ENCODE measurements at regions not wholly inside any gene's neighbourhood (a gene's known extent, or its start where the extent isn't known, plus 50 kb on each side); places are given as distances from the start of the nearest gene placed in this dataset.

DNA sequence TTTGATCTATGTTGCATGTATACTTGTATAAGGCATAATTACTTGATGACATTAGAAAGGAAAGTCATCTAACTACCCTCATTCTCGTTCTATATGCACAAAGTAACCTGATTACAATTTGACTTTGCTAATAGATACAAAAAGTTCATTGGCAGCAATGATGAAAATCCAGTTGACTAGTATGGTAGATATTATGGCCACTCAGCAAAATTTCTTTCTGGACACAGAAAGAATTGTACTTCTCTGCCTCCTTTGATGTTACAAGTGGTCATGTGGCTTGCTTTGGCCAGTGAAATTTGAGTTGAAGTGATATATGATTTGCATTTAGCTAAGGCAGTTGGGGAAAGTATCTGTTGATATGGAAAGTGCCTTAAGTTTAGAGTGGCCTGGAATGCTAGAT lies 723.7 kb upstream of the ARRDC3 start:
- TF ChIP-seq, protein P1, sequence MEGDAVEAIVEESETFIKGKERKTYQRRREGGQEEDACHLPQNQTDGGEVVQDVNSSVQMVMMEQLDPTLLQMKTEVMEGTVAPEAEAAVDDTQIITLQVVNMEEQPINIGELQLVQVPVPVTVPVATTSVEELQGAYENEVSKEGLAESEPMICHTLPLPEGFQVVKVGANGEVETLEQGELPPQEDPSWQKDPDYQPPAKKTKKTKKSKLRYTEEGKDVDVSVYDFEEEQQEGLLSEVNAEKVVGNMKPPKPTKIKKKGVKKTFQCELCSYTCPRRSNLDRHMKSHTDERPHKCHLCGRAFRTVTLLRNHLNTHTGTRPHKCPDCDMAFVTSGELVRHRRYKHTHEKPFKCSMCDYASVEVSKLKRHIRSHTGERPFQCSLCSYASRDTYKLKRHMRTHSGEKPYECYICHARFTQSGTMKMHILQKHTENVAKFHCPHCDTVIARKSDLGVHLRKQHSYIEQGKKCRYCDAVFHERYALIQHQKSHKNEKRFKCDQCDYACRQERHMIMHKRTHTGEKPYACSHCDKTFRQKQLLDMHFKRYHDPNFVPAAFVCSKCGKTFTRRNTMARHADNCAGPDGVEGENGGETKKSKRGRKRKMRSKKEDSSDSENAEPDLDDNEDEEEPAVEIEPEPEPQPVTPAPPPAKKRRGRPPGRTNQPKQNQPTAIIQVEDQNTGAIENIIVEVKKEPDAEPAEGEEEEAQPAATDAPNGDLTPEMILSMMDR (IDR thresholded peaks at IDR 0.05), result no peak
- TF ChIP-seq, protein P2, sequence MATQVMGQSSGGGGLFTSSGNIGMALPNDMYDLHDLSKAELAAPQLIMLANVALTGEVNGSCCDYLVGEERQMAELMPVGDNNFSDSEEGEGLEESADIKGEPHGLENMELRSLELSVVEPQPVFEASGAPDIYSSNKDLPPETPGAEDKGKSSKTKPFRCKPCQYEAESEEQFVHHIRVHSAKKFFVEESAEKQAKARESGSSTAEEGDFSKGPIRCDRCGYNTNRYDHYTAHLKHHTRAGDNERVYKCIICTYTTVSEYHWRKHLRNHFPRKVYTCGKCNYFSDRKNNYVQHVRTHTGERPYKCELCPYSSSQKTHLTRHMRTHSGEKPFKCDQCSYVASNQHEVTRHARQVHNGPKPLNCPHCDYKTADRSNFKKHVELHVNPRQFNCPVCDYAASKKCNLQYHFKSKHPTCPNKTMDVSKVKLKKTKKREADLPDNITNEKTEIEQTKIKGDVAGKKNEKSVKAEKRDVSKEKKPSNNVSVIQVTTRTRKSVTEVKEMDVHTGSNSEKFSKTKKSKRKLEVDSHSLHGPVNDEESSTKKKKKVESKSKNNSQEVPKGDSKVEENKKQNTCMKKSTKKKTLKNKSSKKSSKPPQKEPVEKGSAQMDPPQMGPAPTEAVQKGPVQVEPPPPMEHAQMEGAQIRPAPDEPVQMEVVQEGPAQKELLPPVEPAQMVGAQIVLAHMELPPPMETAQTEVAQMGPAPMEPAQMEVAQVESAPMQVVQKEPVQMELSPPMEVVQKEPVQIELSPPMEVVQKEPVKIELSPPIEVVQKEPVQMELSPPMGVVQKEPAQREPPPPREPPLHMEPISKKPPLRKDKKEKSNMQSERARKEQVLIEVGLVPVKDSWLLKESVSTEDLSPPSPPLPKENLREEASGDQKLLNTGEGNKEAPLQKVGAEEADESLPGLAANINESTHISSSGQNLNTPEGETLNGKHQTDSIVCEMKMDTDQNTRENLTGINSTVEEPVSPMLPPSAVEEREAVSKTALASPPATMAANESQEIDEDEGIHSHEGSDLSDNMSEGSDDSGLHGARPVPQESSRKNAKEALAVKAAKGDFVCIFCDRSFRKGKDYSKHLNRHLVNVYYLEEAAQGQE (IDR thresholded peaks at IDR 0.05; ENCODE audit: insufficient read depth in 1 of 2, low read depth in 2 of 2, low read length in 1 of 2), result no peak
- TF ChIP-seq POLR2AphosphoS5 (IDR thresholded peaks at IDR 0.05; ENCODE audit: low read depth, low read length), result no peak
- no peak for TF ChIP-seq TCF7L2 (IDR thresholded peaks at IDR 0.05; ENCODE audit: low read depth, low read length)
- no peak for TF ChIP-seq SIN3A (IDR thresholded peaks at IDR 0.05; ENCODE audit: borderline replicate concordance, insufficient read depth, low read depth, low read length)
